GM18507 (cell line): ENCODE measurements at regions not wholly inside any gene's neighbourhood (a gene's known extent, or its start where the extent isn't known, plus 50 kb on each side); places are given as distances from the start of the nearest gene placed in this dataset.
"Not testable (repeated sequence)": the region's sequence is repeated elsewhere in the genome, so short reads cannot be mapped to it uniquely, and the experiment has no call there.

Experiments used
- DNase-seq: peaks from one replicate; pipeline ENCODE4 v3.0.0; 2011; ENCODE audit warnings: low read depth; ENCODE audit not compliant: insufficient read length; ENCODE audit errors: extremely low spot score
- FAIRE-seq: peaks from 2 replicates; lab custom pipeline; 2011; peaks lifted over from hg19 to GRCh38; lab: Jason Lieb, UNC

DNA sequence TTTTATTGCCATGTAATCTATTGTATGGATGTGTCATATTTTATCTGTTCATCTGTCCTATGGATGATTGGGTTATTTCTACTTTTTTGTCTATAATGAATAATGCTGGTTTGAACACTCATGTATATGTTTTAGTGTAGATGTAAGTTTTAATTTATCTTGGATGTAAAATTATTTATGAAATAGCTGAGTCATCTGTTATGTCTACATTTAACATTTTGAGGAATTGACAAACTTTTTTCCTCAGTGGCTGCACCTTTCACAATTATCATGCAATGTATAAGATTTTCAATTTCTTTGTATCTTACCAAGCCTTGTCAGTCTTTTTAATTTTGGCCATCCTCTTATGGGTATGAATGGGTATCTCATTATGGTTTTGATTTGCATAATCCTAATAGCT is 666.4 kb downstream of the DIPK2A start:
- FAIRE-seq: no peak
- no peak for DNase-seq

DNA sequence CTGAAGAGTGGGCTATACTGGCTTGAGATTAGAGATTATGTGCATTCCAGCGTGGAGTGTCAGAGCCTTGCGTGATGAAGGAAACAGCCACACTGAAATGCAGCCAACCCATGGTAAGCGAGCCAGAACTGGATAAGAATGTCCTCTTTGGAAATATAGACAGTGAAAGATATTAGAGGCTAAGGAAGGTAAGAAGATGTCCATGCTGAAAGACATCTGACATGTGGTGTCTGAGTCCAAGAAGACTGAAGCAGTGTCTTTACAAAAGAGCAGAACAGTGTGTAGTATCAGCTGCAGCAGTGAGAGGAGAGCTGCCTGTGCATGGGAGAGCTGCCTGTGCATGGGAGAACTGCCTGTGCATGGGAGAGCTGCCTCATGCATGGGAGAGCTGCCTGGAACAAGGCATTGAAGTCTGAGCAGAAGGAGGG is 672.2 kb downstream of the DIPK2A start:
- DNase-seq: no peak
- no peak for FAIRE-seq

DNA sequence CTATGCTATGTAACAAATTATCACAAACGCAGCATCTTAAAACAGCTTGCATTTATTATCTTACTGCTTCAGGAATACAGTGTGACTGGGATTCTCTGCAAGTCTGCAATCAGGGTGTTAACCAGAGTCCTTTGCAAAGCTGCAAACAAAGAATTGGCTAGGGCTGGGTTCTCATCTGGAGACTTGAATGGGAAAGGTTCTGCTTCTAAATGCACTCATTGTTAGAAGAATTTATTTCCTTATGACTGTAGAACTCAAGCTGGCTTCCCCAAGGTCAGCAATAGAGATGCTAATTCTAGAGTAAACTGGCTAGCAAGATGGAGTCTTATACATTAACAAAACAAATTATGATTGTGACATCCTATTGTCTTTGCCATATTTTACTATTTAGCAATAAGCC is 673.7 kb downstream of the DIPK2A start:
- DNase-seq: no peak
- FAIRE-seq: no peak

DNA sequence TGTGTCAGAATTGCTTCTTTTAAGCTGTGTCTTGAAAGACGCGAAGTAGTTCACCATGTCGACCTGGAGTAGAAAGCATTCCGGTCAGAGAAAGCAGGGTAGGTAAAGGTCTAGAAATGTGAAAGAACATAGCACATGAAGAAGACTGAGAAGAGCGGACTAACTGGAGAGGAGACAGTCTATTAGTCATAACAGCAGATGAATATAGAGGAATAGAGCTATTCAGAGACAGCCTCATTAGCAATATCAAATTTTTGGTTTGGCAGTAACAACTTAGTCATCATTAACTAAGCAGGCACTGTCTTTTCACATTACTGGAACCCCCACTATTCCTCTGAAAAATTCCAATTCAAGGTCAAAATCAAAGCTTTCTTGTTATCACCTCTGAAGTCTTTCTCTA is 678.8 kb downstream of the DIPK2A start:
- no peak for DNase-seq
- FAIRE-seq: no peak

DNA sequence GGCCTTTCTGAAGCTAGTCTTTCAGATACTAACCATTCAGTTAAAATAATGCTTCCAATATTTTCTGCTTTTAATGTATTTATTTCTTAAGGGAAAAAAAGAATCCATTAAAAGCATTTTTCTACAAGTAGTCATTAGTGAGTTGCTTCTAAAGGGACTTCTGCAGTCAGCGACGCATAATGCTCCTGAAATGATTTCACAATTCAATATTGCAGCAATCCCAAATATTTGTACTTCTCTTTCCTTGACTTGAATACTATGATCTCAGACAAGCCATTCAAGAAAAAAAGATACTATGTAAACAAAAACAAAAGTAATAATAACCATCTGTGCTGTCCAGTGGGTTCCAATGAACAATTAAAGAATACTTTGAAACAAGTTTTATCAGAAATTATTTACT is 681.0 kb downstream of the DIPK2A start:
- no peak for DNase-seq
- FAIRE-seq: no peak

DNA sequence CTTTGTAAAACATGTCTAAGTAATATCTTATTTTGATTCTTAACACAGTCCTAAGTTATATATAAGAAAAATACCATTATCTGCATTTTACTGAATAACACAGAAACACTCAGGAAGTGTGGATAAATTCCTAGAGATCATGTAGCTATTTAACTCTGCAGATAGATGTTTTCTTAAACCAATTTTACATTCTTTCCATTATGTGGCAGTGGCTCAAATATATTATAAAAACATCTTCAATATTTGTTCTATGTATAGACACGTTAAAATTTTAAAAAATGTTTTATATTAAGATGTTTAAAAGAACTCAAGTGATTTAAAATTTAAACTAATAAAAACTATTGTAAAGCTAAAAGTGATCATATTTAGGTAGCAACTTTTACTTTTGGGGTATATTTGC is 683.8 kb downstream of the DIPK2A start:
- DNase-seq (no peak), FAIRE-seq (no peak)

DNA sequence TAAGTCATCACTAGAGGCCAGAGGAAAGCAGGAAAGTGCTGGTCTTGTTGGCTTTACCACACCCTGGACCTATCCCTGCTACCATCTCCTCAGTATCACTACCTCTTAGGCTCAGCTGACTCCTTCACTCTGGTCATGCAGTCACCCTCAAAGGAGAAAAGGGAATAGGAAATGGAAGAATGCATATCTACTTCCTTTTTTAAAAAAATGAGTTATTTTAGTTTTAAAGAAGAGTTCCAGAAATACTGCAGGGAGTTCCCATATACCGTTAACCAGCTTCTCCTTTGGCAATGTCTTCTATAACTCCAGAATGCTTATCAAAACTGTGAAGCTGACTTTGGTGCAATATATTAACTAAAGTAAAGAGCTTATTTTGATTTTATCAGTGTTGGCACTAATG is 688.6 kb downstream of the DIPK2A start:
- DNase-seq (no peak), FAIRE-seq (no peak)

DNA sequence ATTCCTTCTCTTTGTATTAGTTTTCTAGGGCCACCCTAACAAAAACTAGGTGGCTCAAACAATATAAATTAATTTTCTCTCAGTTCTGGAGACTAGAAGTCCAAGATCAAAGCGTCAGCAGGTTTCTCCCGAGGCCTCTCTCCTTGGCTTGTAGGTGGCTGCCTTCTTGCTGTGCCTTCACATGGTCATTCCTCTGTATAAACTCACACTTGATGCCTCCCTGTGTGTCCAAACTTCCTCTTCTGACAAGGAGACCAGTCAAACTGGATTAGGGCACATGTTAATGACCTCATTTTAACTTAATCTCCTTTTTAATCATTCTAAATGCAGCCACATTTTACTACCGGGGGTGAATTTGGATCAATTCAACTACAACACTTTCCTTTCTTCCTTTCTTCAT is 691.1 kb downstream of the DIPK2A start:
- FAIRE-seq (no peak), DNase-seq (no peak)

DNA sequence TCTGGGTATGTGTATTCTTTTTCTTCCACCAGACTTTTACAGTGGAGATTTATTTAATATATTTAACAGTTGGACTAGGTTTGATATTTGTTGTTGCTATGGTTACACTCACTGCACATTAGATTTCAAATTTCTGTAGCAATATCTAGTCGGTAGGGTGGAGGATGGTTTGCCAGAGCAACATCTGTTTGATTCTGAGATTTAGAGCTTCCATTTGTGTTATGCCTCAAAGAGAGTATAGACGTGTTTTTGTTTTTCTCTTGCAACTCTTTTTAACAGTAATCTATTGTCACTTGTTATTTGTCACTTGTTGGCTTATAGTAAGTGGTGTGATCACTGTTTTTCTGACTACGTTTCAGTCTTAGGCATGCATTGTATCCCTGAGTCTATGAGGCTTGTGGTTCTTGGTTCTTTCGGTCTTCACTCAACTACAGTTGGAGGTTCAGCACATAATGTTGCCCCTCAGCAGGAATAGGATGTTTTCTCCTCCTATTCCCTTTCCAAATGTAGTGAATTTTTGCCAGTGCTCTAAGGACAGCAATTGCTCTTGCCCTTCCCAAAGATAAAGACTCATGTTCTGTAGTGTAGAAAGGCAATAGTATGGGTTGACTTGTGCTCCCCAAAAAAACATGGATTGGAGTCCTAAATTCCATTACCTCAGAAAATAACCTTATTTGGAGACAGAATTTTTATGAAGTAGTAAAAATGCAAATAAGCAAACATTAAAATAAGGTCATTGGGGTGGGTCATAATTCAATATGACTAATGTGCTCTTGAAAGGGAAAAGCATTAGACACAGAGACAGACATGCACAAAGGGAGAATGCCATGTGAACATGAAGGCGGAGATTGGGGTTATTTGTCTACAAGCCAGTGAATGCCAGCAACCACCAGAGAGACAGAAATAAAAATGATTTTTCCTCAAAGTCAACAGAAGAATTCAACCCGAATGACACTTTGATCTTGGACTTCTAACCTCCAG is 692.1 kb downstream of the DIPK2A start:
- DNase-seq (no peak), FAIRE-seq (no peak)

DNA sequence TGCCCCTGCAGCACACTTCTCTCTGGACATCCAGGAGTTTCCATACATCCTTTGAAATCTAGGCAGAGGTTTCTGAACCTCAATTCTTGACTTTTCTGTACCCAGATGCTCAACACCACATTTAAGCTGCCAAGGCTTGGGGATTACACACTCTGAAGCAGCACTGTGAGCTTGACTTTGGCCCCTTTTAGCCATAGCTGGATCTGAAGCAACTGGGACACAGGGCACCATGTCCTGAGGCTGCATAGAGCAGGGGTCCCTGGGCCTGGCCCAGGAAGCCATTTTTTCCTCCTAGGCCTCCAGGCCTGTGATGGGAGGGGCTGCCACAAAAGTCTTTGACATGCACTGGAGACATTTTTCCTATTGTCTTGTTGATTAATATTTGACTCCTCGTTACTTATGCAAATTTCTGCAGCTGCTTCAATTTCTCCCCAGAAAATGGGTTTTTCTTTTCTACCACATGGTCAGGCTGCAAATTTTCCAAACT is 694.0 kb downstream of the DIPK2A start:
- DNase-seq (no peak), FAIRE-seq (no peak)

DNA sequence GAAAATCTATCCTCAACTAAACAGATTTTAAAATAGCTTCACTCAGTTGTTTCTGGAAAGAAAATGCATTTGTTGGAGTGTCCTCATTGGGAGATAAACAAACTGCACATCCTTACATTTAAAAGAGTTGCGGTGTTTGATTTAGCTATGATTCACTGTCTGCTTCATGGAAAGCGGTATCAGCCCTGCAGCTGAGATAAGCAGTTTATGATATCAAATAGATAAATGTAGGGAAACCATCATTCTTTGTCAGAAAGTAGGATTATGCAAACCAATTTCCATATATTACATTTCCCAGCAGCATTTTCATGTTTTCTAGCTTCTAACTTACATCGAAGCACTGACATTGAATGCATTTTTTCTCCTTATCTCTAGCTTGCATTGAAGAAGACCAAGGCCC is 698.9 kb downstream of the DIPK2A start:
- FAIRE-seq (no peak), DNase-seq (no peak)

DNA sequence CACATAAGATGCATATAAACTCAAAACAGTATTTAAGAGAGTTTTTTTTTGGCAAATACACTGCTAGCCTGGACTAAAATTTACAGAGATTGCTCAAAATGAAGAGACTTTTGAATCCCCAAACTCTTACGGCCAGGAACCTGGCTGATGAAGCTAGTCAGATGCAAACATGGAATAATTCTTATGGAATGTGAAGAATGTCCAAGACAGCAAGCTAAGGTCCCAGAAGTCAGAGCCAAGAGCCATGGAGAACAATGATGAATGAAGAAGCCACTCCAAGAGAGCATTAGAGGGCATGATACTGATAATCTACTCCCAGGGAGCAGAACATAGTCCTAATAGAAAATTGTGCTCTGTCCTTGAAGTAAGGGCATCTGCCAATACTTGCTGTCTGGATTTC is 705.5 kb downstream of the DIPK2A start:
- FAIRE-seq (no peak), DNase-seq (no peak)

DNA sequence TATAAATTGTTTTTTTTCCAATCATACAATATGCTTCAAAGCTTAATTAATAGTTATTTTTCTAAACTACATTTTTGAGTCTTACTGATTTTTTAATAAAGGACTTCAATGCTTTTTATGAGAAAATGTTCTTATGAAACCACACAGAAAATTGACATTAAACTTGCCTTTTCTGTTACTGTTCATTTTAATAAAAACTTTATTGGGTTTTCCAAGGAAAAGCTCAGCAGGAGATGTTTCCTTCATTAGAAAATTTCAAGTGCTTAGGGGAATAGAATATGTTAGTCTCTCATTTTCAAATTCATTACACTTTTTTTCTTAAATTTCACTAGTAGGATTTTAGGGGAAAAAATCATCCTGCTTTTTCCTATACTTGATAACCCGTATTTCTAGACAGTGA is 711.4 kb downstream of the DIPK2A start:
- DNase-seq (no peak), FAIRE-seq (no peak)

DNA sequence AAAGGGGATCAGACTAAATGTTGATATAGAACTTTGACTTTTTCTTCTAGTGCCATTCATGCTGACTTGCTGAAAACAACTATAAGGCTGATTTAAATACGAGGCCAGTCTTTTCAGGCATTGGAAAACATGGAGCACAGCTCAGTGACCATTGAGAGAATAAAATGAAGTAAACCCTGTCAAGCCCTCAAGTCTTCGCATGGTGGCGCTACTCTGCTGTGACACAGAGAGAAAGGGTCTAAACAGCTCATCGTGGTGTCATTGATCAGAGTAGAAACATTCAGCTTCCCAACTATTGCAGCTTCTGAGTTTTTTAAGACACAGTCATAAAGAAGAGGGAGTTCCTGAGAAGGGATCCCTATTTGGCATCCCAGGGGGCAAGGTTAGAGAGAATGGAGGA is 716.2 kb downstream of the DIPK2A start:
- no peak for FAIRE-seq
- DNase-seq: no peak

DNA sequence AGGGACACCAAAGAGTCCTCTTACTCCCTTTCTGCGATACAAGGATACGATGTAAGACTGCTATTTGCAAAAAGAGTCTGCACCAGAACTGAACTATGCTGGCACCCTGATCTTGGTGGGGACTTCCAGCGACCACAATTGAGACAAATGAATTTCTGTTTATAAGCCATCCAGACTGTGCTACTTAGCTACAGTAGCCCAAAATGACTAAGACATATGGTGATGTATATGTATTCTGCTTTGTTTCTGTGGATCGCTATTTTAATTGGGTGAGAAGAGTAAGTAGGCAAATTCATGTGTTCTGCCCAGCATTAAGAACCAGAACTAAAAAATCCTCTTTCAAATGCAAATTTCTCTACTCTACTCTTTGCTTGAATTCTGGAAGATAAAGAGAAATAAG is 720.9 kb downstream of the DIPK2A start:
- DNase-seq (no peak), FAIRE-seq (no peak)

DNA sequence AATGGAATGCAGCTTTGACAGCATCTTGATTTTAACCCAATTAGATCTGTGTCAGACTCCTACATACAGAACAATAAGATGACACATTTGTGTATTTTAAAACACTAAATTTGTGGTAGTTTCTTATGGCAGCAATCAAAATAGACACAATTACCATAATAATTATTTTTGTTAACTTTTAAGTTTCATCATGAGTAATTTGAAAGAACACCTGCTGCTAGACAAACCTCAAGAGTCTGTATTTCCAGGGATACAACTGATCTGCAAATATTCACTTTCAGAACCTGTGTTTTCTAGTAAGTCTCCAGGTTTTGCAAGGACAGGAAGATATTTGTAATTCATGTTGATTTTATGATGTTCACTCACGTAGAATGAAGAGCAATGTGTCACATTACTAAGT is 736.8 kb downstream of the DIPK2A start:
- FAIRE-seq (no peak), DNase-seq (no peak)

DNA sequence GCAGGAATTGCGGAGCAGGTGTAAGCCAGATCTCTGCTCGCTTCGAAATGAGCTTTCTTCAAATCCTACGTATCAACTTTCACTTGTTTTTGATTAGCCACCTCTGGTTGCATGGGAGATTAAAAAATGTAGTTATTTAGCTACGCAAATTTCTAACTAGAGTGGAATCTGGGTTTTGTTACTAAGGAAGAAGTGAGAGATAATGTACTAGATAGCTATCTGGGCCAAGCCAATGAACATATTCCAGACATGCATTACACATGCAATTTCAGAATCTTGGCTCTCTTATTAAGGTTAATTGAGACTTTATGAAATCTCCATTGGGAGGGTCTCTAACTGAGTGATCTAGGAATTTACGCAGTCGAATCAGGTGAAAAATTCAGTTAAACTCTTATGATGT is 765.7 kb downstream of the DIPK2A start:
- DNase-seq: no peak
- no peak for FAIRE-seq

DNA sequence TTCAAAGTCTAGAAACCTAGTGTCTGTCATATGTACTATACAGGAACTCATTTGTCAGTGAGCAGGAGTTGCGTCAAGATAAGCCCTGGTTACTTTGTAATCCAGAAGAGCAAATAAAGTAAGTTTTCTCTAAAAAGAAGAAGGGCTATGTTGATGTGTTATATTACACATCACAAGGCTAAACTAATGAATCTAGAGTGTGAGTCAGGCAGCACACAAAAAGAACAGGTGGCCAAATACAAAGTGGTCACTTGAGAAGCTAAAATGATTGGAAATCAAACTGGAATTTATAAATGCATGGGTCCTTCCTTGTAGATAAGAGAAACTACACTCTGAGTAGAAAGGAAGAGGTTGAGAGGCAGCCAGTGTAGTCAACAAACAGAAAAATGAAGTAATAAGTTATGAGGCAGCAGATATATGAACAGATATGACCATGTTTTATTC is 771.6 kb downstream of the DIPK2A start:
- FAIRE-seq (no peak), DNase-seq (no peak)

DNA sequence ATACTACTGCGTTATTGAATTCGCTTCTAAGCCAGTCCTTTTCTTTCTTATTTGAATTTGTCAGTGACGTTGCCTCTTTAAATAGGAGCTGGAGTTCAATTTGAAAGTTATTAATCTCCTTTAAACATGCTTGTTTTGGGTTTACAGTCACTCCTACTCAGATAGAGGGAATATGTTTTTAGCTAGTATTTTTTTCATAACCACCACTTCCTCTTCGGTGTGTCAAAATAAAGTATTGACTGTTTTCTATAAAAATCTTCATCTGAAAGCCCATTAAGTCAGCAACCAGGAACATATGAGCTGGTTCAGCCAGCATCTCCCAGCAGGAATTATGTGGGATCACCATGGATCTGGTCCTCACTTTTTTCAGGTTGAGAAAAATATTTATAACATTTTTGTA is 772.9 kb downstream of the DIPK2A start:
- no peak for FAIRE-seq
- no peak for DNase-seq

DNA sequence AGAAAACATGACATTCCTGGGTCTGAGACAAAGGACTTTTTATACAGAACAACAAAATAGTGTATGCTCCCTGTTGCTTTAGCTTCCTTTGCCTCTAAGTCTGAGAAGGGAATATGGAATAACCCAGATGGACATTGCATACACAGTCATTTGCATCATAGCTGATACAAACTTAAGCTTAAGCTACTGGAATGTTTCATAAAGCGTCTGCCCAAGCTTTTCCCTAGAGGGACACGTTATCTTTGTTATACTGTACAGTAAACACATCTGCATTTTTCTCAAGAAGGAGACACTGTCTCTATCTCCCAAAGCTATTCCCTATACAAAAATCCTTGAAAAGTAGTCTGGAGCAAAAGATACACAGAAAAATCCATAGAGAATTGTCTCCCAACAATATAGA is 775.0 kb downstream of the DIPK2A start:
- DNase-seq (no peak), FAIRE-seq (no peak)

DNA sequence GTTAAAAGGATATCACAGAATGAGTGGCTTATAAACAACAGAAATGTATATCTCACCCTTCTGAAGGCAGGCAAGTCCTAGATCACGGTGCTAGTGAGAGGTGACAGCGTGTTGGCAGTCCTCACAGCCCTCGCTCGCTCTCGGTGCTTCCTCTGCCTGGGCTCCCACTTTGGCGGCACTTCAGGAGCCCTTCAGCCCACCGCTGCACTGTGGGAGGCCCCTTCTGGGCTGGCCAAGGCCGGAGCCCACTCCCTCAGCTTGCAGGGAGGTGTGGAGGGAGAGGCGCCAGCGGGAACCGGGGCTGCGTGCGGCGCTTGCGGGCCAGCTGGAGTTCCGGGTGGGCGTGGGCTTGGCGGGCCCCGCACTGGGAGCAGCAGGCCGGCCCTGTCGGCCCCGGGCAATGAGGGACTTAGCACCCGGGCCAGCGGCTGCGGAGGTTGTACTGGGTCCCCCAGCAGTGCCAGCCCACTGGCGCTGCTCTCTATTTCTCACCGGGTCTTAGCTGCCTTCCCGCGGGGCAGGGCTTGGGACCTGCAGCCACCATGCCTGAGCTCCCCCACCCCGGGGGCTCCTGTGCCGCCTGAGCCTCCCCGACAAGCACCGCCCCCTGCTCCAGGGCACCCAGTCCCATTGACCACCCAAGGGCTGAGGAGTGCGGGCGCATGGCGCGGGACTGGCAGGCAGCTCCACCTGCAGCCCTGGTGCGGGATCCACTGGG is 778.1 kb downstream of the DIPK2A start:
- DNase-seq, FAIRE-seq: not testable (repeated sequence)
